Ishikawa (cell line): ENCODE measurements at regions not wholly inside any gene's neighbourhood (a gene's known extent, or its start where the extent isn't known, plus 50 kb on each side); places are given as distances from the start of the nearest gene placed in this dataset.

ENCODE experiments used
- CEBPB ChIP-seq: IDR thresholded peaks from 2 replicates; pipeline ENCODE4 v1.6.1; 2012
- CREB1 ChIP-seq: IDR thresholded peaks from 2 replicates; pipeline ENCODE4 v1.6.1; 2012; ENCODE audit warnings: low read depth
- EGR1 ChIP-seq: IDR thresholded peaks from 2 replicates; pipeline ENCODE4 v1.6.1; 2012
- EP300 ChIP-seq: IDR thresholded peaks from 2 replicates; pipeline ENCODE4 v1.6.1; 2012; ENCODE audit warnings: borderline replicate concordance
- FOXM1 ChIP-seq: IDR thresholded peaks from 2 replicates; pipeline ENCODE4 v1.6.1; 2012; ENCODE audit warnings: low read depth, borderline replicate concordance
- NFIC ChIP-seq: IDR thresholded peaks from 2 replicates; pipeline ENCODE4 v1.6.1; 2012
- RAD21 ChIP-seq: IDR thresholded peaks from 2 replicates; pipeline ENCODE4 v1.6.1; 2012; ENCODE audit warnings: low read depth
- REST ChIP-seq: IDR thresholded peaks from 2 replicates; pipeline ENCODE4 v1.6.1; 2012; ENCODE audit warnings: low read depth, mild to moderate bottlenecking
- TAF1 ChIP-seq: IDR thresholded peaks from 2 replicates; pipeline ENCODE4 v1.6.1; 2012; ENCODE audit warnings: low read depth, mild to moderate bottlenecking
- TCF12 ChIP-seq: IDR thresholded peaks from 2 replicates; pipeline ENCODE4 v1.6.1; 2012; ENCODE audit warnings: low read depth
- TEAD4 ChIP-seq: IDR thresholded peaks from 2 replicates; pipeline ENCODE4 v1.6.1; 2012
- USF1 ChIP-seq: IDR thresholded peaks from 2 replicates; pipeline ENCODE4 v1.6.1; 2012
- YY1 ChIP-seq: IDR thresholded peaks from 2 replicates; pipeline ENCODE4 v1.6.1; 2012; ENCODE audit warnings: low read depth
- ZBTB7A ChIP-seq: IDR thresholded peaks from 2 replicates; pipeline ENCODE4 v1.6.1; 2012; ENCODE audit warnings: low read depth
- TF ChIP-seq, protein P1 (sequence below): IDR thresholded peaks from 2 replicates; pipeline ENCODE4 v1.6.1; 2012

- TF ChIP-seq USF1 (peak; percentile 72), YY1 (no peak)
Observed at GRCh38 chr3:75242012-75242735, 422.0 kb upstream of the FRG2C start.

GRCh38 chr3:75248974-75249373 is 415.2 kb upstream of the FRG2C start:
- TF ChIP-seq ZBTB7A, result no peak
- TF ChIP-seq, protein P1, sequence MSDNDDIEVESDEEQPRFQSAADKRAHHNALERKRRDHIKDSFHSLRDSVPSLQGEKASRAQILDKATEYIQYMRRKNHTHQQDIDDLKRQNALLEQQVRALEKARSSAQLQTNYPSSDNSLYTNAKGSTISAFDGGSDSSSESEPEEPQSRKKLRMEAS, result no peak
- TF ChIP-seq TCF12, result no peak
- no peak for TF ChIP-seq EP300
- TF ChIP-seq USF1, result no peak
- TF ChIP-seq NFIC, result no peak
- TF ChIP-seq REST, result no peak
- no peak for TF ChIP-seq YY1
- no peak for TF ChIP-seq FOXM1
- no peak for TF ChIP-seq TEAD4
- TF ChIP-seq RAD21, result no peak
- no peak for TF ChIP-seq EGR1

GRCh38 chr3:75254685-75255084 is 409.4 kb upstream of the FRG2C start:
- TF ChIP-seq EGR1 (no peak), TEAD4 (no peak), REST (no peak), YY1 (no peak), TCF12 (no peak), ZBTB7A (no peak), EP300 (no peak), CREB1 (no peak), USF1 (no peak), TAF1 (no peak), FOXM1 (no peak), RAD21 (no peak), NFIC (no peak), CEBPB (no peak)
- TF ChIP-seq, protein P1, result no peak

- TF ChIP-seq RAD21, result peak; percentile 57
Observed at GRCh38 chr3:75258825-75259683, 405.1 kb upstream of the FRG2C start.

DNA sequence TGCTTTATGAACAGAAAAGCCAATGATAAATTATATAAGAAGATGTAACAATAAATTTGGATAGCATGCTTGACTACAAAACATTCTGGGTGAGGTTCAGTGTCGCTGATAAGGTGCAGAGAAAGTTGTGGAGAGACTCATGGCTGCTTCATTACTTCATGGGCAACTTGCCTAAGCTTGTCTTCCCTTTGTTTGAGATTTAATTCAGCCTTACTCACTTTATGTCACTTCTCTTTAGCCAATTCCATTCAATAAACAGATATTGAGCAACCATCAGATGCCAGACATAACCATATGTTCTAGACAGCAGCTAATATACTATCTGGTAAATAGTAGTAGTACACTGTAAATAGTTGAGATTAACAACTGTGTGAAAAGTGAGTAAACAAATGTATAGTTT is 401.5 kb upstream of the FRG2C start:
- TF ChIP-seq TAF1, result no peak
- TF ChIP-seq USF1, result no peak
- no peak for TF ChIP-seq CREB1
- no peak for TF ChIP-seq YY1
- TF ChIP-seq ZBTB7A, result no peak
- TF ChIP-seq TCF12, result no peak
- TF ChIP-seq RAD21, result no peak
- TF ChIP-seq EP300, result no peak
- TF ChIP-seq TEAD4, result no peak
- TF ChIP-seq REST, result no peak
- TF ChIP-seq NFIC, result no peak
- TF ChIP-seq CEBPB, result no peak
- no peak for TF ChIP-seq FOXM1
- TF ChIP-seq, protein P1, result no peak
- TF ChIP-seq EGR1, result no peak
